Thoracic aorta (tissue), 2 donors: ENCODE measurements at regions not wholly inside any gene's neighbourhood (a gene's known extent, or its start where the extent isn't known, plus 50 kb on each side); places are given as distances from the start of the nearest gene placed in this dataset.

Experiments
- ATAC-seq: fragments of 150-250 bp; one replicate; pipeline ENCODE4 v1.8.0; 2017; ENCODE audit warnings: low read depth; ENCODE audit not compliant: insufficient number of reproducible peaks, low FRiP score
- DNase-seq: peaks from one replicate; pipeline ENCODE4 v3.0.0-alpha.2; 2020; ENCODE audit warnings: low spot score
- H3K27ac ChIP-seq, 2 donors: fragments of 200-600 bp; sonication (generic); 1 replicate in 1 of 2; 2 replicates in 1 of 2; pipeline ENCODE4 v1.5.1; 2016; ENCODE audit warnings: mild to moderate bottlenecking in 2 of 2, moderate library complexity in 2 of 2
- H3K27me3 ChIP-seq: fragments of 200-600 bp; sonication (generic); replicated peaks from 2 replicates; pipeline ENCODE4 v1.6.0; 2016; ENCODE audit warnings: mild to moderate bottlenecking; ENCODE audit not compliant: insufficient read depth
- H3K36me3 ChIP-seq: fragments of 200-600 bp; sonication (generic); one replicate; pipeline ENCODE4 v1.5.1; 2016
- H3K4me1 ChIP-seq, 2 donors: fragments of 200-600 bp; sonication (generic); 1 replicate in 1 of 2; 2 replicates in 1 of 2; pipeline versions ENCODE4 v1.5.1 to v1.6.0; 2016; ENCODE audit warnings: low read depth in 2 of 2, mild to moderate bottlenecking in 1 of 2; ENCODE audit not compliant: control insufficient read depth in 1 of 2
- H3K4me3 ChIP-seq: fragments of 200-600 bp; sonication (generic); 2 replicates; pipeline ENCODE4 v1.5.1; 2016; ENCODE audit warnings: mild to moderate bottlenecking
- H3K9me3 ChIP-seq: fragments of 200-600 bp; sonication (generic); 2 replicates; pipeline ENCODE4 v1.5.1; 2016
- TF ChIP-seq, protein P1 (sequence below): fragments of 200-600 bp; sonication (generic); IDR thresholded peaks from one replicate; pipeline ENCODE4 v1.5.1; 2019; ENCODE audit warnings: antibody characterized with exemption

DNA sequence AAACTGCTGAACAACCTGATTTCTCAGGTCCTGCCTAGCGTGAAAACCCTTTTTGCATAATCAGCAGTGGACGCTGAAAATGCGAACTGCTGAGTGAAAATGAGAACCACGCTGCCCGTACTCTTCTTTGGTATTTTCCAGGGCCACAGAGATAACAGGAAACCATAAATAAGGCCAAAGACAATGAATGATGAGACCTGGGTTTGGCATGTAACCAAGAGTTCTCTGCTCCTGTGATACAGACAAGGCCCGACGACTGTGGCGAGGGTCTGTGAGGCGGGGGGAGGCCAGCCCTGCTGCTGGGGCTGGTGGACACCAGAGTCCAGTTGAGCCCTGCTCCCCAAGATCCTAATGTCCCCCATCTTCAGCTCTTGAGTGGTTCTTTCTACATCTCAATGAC is 236.0 kb downstream of the WDR11 start:
- Histone ChIP-seq H3K27ac (no peak overlapping the region), H3K27me3 (no peaks in the 10 kb centered on the region), H3K9me3 (no peaks in the 10 kb centered on the region), H3K36me3 (no peaks in the 10 kb centered on the region), H3K4me3 (no peak overlapping the region), H3K4me1 (no peaks in the 10 kb centered on the region)
- TF ChIP-seq, protein P1, sequence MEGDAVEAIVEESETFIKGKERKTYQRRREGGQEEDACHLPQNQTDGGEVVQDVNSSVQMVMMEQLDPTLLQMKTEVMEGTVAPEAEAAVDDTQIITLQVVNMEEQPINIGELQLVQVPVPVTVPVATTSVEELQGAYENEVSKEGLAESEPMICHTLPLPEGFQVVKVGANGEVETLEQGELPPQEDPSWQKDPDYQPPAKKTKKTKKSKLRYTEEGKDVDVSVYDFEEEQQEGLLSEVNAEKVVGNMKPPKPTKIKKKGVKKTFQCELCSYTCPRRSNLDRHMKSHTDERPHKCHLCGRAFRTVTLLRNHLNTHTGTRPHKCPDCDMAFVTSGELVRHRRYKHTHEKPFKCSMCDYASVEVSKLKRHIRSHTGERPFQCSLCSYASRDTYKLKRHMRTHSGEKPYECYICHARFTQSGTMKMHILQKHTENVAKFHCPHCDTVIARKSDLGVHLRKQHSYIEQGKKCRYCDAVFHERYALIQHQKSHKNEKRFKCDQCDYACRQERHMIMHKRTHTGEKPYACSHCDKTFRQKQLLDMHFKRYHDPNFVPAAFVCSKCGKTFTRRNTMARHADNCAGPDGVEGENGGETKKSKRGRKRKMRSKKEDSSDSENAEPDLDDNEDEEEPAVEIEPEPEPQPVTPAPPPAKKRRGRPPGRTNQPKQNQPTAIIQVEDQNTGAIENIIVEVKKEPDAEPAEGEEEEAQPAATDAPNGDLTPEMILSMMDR, result no peak
- no peak for ATAC-seq
- no peak for DNase-seq

DNA sequence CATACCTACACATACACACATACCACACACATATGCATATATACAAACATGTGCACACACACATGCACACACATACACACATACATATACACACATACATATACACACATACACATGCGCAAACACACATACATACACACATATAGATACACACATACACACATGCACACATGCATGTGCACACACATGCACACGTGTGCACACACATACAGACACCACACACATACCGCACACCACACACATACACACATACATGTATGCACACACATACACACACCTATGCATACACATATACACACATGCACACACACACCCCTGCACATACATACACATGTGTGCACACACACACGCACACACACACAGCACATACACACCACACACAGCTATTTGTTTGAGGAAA is 236.5 kb downstream of the WDR11 start:
- Histone ChIP-seq H3K4me1 (no peaks in the 10 kb centered on the region), H3K36me3 (no peaks in the 10 kb centered on the region), H3K27ac (no peak overlapping the region), H3K9me3 (no peaks in the 10 kb centered on the region), H3K4me3 (no peak overlapping the region), H3K27me3 (no peaks in the 10 kb centered on the region)
- DNase-seq (no peak), ATAC-seq (no peak)
- TF ChIP-seq, protein P1, result no peak

DNA sequence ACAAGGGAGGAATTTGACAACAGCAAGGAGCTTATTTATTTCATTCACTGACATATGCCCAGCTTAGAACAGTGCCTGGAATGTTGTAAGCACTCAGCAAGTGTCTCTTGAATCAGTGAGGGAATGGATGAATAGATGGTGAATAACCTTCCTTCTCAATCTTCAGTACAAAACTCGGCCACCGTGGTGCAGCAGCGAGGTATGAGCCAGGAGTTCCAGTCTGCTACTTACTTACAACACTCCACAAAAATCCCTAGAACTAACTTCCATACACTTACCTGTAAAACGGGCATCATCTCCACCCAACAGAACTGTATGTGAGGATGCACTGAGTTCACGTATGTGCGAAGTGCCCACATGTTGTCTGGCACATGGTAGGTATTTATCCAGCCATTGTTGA is 237.4 kb downstream of the WDR11 start:
- TF ChIP-seq, protein P1, result no peak
- ATAC-seq, result no peak
- H3K36me3 ChIP-seq, result no peaks in the 10 kb centered on the region
- H3K4me1 ChIP-seq, result no peaks in the 10 kb centered on the region
- H3K9me3 ChIP-seq, result no peaks in the 10 kb centered on the region
- no peak for DNase-seq
- no peaks in the 10 kb centered on the region for H3K27me3 ChIP-seq
- H3K4me3 ChIP-seq, result no peak overlapping the region
- H3K27ac ChIP-seq, result no peak overlapping the region

- no peak for ATAC-seq
- no peaks in the 10 kb centered on the region for H3K27me3 ChIP-seq
- no peaks in the 10 kb centered on the region for H3K4me1 ChIP-seq
- H3K27ac ChIP-seq, result no peak overlapping the region
- H3K36me3 ChIP-seq, result no peaks in the 10 kb centered on the region
- no peak overlapping the region for H3K4me3 ChIP-seq
- no peak for DNase-seq
- no peaks in the 10 kb centered on the region for H3K9me3 ChIP-seq
- TF ChIP-seq, protein P1, result no peak
Measured at GRCh38 chr10:121089434-121089833, 238.3 kb downstream of the WDR11 start.

DNA sequence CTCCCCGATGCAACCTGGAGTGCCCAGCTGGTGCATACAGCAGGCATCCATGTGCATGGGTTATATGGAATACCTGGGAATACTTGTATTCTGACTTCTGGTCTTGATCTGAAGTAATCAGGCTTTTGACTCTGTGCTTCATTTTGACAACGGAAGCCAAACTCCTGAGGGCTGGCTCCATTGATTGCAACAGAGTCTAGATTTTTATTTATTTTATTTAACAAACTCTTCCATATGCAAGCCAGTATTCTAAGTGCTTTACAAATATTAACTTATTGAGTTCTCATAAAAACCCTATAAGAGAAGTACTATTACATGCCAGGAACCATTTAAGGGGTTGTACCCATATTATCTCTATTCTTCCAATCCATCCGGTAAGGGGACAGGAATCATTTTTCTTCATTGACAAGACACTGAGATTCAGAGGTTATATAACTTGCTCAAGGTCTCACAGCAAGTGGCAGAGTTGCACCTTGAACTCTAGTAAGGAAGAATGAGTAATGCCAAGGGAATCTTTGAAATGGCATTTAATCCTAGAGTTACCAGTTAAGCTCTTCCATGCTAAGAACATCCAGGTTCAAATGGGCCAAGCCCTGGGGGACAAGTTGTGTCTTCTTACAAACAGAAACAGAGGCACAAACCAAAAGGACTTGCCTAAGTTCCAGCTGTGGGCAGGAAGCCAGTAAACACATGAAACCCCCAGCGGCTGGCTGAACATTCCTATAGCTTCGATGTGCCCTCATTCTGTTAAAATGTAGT is 241.0 kb downstream of the WDR11 start:
- ATAC-seq, result no peak
- no peak for DNase-seq
- no peaks in the 10 kb centered on the region for H3K36me3 ChIP-seq

More for the DNA sequence above, 241.0 kb downstream of the WDR11 start:
- Histone ChIP-seq H3K4me3 (no peak overlapping the region), H3K27me3 (no peaks in the 10 kb centered on the region), H3K4me1 (no peaks in the 10 kb centered on the region), H3K27ac (no peak overlapping the region), H3K9me3 (no peaks in the 10 kb centered on the region)
- TF ChIP-seq, protein P1, result no peak
